ENCODE measurements at regions not wholly inside any gene's neighbourhood (a gene's known extent, or its start where the extent isn't known, plus 50 kb on each side); places are given as distances from the start of the nearest gene placed in this dataset.

- no peaks in the 10 kb centered on the region for H3K27me3 ChIP-seq (ENCODE audit: control insufficient read depth, insufficient read depth, low read length)
- FAIRE-seq: no peak
- TF ChIP-seq CTCF (IDR thresholded peaks at IDR 0.05; ENCODE audit: insufficient read depth, low read length, severe bottlenecking): no peak
- no peak overlapping the region for H3K4me3 ChIP-seq (ENCODE audit: low read depth, low read length)
- no peaks in the 10 kb centered on the region for H3K36me3 ChIP-seq (ENCODE audit: control insufficient read depth, insufficient read depth, low read length)
- no peak for DNase-seq (ENCODE audit: low read depth)
These were observed 374.3 kb downstream of the MID1IP1 start for GRCh38 chrX:39175418-39176057.

- no peak for TF ChIP-seq CTCF (IDR thresholded peaks at IDR 0.05; ENCODE audit: insufficient read depth, low read length, severe bottlenecking)
- H3K36me3 ChIP-seq (ENCODE audit: control insufficient read depth, insufficient read depth, low read length): no peaks in the 10 kb centered on the region
- H3K4me3 ChIP-seq (ENCODE audit: low read depth, low read length): no peak overlapping the region
- no peak for DNase-seq (ENCODE audit: low read depth)
- no peak for FAIRE-seq
- H3K27me3 ChIP-seq (ENCODE audit: control insufficient read depth, insufficient read depth, low read length): no peaks in the 10 kb centered on the region
These were observed 374.8 kb downstream of the MID1IP1 start for GRCh38 chrX:39176105-39176504.

GRCh38 chrX:39189431-39189830 is 388.2 kb downstream of the MID1IP1 start:
- peaks cover 3% of the 10 kb centered on the region for H3K27me3 ChIP-seq (ENCODE audit: control insufficient read depth, insufficient read depth, low read length)
- DNase-seq (ENCODE audit: low read depth): no peak
- FAIRE-seq: no peak
- no peak for TF ChIP-seq CTCF (IDR thresholded peaks at IDR 0.05; ENCODE audit: insufficient read depth, low read length, severe bottlenecking)
- no peak overlapping the region for H3K4me3 ChIP-seq (ENCODE audit: low read depth, low read length)
- no peaks in the 10 kb centered on the region for H3K36me3 ChIP-seq (ENCODE audit: control insufficient read depth, insufficient read depth, low read length)

- TF ChIP-seq CTCF (IDR thresholded peaks at IDR 0.05; ENCODE audit: insufficient read depth, low read length, severe bottlenecking): no peak
- DNase-seq (ENCODE audit: low read depth) (no peak), FAIRE-seq (no peak)
- Histone ChIP-seq H3K4me3 (ENCODE audit: low read depth, low read length) (no peak overlapping the region), H3K36me3 (ENCODE audit: control insufficient read depth, insufficient read depth, low read length) (no peaks in the 10 kb centered on the region), H3K27me3 (ENCODE audit: control insufficient read depth, insufficient read depth, low read length) (peaks cover 6% of the 10 kb centered on the region)
These were observed 393.4 kb downstream of the MID1IP1 start for GRCh38 chrX:39194673-39195072.

GRCh38 chrX:39195156-39195555 is 393.9 kb downstream of the MID1IP1 start:
- H3K36me3 ChIP-seq (ENCODE audit: control insufficient read depth, insufficient read depth, low read length): no peaks in the 10 kb centered on the region
- no peak for DNase-seq (ENCODE audit: low read depth)
- no peak for TF ChIP-seq CTCF (IDR thresholded peaks at IDR 0.05; ENCODE audit: insufficient read depth, low read length, severe bottlenecking)
- H3K4me3 ChIP-seq (ENCODE audit: low read depth, low read length): no peak overlapping the region
- FAIRE-seq: no peak
- peaks cover 6% of the 10 kb centered on the region for H3K27me3 ChIP-seq (ENCODE audit: control insufficient read depth, insufficient read depth, low read length)
